ENCODE measurements at regions not wholly inside any gene's neighbourhood (a gene's known extent, or its start where the extent isn't known, plus 50 kb on each side); places are given as distances from the start of the nearest gene placed in this dataset.

DNA sequence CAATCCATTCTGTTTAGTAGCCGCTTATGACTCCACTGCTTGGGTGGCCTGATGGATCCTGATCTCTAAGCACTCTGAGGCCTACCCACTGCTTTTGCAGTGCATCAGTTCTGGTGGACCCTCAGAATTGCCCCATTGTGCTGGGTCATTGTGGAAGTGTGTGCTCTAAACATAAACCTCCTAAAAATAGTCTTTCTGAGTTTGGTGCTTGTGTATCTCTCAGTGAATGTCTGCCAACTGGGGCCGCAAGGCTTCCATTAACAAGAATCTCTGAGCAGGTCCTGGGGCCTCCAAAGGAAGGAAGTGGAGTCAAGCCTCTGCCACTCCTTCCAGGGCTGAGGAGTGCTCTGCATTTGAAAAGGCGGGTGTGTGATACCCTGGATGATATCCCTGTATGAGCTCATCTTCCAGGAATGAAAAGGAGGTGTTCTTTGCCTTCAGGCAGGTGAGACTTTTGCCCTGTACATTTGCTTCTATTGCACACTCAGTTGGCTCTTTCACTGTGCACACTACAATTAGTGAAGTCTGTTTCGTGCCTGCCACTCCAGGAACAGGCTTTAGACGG is 80.0 kb upstream of the CACNA2D3 start:
- no peak overlapping the region for H3K27ac ChIP-seq
- TF ChIP-seq ZFX (IDR thresholded peaks at IDR 0.05; ENCODE audit: borderline replicate concordance), result no peak
- TF ChIP-seq, protein P1, sequence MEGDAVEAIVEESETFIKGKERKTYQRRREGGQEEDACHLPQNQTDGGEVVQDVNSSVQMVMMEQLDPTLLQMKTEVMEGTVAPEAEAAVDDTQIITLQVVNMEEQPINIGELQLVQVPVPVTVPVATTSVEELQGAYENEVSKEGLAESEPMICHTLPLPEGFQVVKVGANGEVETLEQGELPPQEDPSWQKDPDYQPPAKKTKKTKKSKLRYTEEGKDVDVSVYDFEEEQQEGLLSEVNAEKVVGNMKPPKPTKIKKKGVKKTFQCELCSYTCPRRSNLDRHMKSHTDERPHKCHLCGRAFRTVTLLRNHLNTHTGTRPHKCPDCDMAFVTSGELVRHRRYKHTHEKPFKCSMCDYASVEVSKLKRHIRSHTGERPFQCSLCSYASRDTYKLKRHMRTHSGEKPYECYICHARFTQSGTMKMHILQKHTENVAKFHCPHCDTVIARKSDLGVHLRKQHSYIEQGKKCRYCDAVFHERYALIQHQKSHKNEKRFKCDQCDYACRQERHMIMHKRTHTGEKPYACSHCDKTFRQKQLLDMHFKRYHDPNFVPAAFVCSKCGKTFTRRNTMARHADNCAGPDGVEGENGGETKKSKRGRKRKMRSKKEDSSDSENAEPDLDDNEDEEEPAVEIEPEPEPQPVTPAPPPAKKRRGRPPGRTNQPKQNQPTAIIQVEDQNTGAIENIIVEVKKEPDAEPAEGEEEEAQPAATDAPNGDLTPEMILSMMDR (IDR thresholded peaks at IDR 0.05), result no peak

DNA sequence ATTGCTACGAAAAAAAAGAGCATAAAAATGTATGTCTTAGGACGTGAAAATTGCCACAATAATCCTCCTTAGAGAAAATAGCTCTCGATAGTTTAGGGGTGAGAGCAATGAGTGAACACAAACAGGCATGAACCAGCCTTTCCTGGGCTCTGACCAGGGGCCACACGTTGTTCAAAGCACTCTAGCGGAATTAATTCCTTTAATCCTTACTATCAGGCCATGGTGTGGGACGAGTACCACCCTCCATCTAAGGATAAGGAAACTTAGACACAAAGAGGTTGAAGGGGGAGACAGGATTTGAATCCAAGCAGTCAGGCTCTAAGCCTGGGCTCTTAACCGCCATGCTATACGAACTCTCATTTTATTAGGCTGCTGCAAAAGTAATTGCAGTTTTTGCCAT is 81.9 kb upstream of the CACNA2D3 start:
- TF ChIP-seq, protein P1 (IDR thresholded peaks at IDR 0.05), result no peak
- no peak for TF ChIP-seq ZFX (IDR thresholded peaks at IDR 0.05; ENCODE audit: borderline replicate concordance)
- H3K27ac ChIP-seq, result no peak overlapping the region

DNA sequence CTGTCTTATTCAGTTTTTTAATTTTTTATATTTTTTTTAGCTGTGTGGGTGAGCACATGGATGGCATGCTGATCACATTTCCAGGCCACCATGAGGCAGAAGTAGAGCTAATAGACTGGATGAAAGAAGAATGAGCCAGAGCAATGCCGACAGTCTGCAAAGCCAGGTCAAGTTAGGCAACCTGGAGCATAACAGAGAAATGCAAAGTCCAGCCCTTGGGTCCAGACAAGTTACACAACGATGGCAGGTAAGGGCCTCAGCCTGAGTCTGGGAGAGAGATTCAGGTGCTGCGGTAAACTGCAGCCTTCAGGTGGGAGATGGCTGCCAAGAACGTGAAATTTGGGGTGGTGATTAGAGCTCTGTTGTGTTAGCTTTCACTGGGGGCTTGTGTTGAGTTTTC is 84.0 kb upstream of the CACNA2D3 start:
- H3K27ac ChIP-seq, result no peak overlapping the region
- TF ChIP-seq, protein P1 (IDR thresholded peaks at IDR 0.05), result no peak
- TF ChIP-seq ZFX (IDR thresholded peaks at IDR 0.05; ENCODE audit: borderline replicate concordance), result no peak

DNA sequence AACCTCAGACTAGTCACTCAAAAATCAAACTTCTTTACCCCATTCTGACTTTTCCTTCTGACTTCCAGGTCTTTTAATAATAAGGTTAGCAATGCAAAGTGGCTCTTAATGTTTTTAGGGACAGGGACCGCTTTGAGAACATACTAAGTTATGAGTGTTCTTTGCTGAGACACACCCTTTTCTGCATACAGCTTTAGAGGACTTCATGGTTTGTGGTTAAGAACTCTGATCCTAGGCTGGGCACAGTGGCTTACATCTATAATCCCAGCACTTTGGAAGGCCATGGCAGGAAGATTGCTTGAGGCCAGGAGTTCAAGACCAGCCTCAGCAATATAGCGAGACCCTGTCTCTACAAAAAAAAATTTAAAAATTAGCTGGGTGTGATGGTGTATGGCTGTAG is 85.8 kb upstream of the CACNA2D3 start:
- no peak overlapping the region for H3K27ac ChIP-seq
- TF ChIP-seq, protein P1 (IDR thresholded peaks at IDR 0.05), result no peak
- no peak for TF ChIP-seq ZFX (IDR thresholded peaks at IDR 0.05; ENCODE audit: borderline replicate concordance)

DNA sequence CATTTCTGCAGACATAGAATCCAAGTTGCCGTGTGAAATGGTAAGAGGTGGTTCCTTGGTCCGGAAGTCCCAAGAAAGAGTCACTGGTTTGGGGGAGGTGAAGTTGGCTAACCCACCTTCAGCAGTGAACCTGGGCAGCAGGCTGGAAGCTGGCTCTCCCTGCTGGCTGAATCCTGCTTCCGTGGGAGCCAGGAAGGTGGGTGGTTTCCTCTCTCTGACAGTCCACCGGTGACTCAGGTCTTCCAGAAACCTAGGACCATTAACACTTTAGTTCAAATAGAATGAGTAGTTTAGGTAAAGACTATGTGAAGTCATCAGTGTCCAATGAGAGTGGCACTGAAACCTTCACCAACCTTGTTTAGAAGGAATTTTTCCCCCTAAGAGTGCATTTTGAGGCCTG is 87.4 kb upstream of the CACNA2D3 start:
- no peak overlapping the region for H3K27ac ChIP-seq
- no peak for TF ChIP-seq ZFX (IDR thresholded peaks at IDR 0.05; ENCODE audit: borderline replicate concordance)
- TF ChIP-seq, protein P1 (IDR thresholded peaks at IDR 0.05), result no peak

DNA sequence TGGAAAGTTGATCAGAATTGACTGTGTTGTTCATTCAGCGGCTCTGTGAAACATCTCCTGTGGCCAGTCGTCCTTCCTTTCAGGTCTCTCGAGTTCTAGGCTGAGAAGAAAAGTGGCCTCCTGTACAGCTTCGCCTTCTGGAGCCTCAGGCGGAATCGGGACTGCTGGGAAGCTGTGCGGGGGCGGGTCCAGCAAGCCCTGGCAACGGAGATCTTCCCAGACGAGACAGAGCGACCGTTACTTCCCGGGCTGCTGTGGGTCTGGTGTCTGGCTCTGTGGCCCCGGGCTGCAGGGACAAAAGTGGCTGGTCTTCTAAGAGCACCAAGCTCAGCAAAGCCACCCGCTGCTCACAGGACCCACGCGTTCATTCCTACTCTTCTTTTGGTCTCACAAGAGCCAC is 88.6 kb upstream of the CACNA2D3 start:
- no peak overlapping the region for H3K27ac ChIP-seq
- TF ChIP-seq ZFX (IDR thresholded peaks at IDR 0.05; ENCODE audit: borderline replicate concordance), result no peak
- TF ChIP-seq, protein P1 (IDR thresholded peaks at IDR 0.05), result no peak

DNA sequence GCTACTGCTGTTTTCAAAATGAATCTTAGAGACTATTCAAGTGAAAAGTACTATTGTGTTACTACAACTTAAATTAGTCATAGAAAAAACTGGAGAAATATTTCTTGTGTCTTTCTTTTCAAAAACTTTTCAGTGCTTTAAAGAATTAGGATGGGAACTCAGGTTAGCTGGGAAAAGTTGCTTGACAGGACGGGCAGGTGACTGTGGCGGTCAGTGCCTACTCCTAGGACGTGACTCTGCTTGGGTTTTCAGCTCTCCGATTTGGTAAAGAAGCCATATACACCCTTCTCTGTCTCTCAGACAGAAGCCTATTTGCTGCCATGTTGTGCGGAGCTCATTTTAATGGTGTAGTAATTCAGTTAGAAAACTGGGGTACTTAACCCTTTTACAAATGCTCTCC is 89.8 kb upstream of the CACNA2D3 start:
- H3K27ac ChIP-seq, result no peak overlapping the region
- TF ChIP-seq, protein P1 (IDR thresholded peaks at IDR 0.05), result no peak
- TF ChIP-seq ZFX (IDR thresholded peaks at IDR 0.05; ENCODE audit: borderline replicate concordance), result no peak

All from 22Rv1 (cell line).